HEK293 (cell line): ENCODE measurements at regions not wholly inside any gene's neighbourhood (a gene's known extent, or its start where the extent isn't known, plus 50 kb on each side); places are given as distances from the start of the nearest gene placed in this dataset.

ENCODE experiments used
- HOXD13 ChIP-seq: sonication (generic); formaldehyde crosslinking; IDR thresholded peaks from 2 replicates; pipeline ENCODE4 v1.8.0; 2022; ENCODE audit warnings: missing genetic modification reagents, borderline replicate concordance
- IKZF3 ChIP-seq: fragments of 450-650 bp; IDR thresholded peaks from 2 replicates; pipeline ENCODE4 v1.5.0; 2018; ENCODE audit warnings: missing biosample characterization, mild to moderate bottlenecking, missing genetic modification characterization, moderate library complexity
- KLF7 ChIP-seq: fragments of 450-650 bp; formaldehyde crosslinking; IDR thresholded peaks from 2 replicates; pipeline ENCODE4 v1.5.1; 2016; ENCODE audit warnings: missing biosample characterization, missing genetic modification characterization, borderline replicate concordance
- MYNN ChIP-seq: fragments of 450-650 bp; formaldehyde crosslinking; IDR thresholded peaks from 2 replicates; pipeline ENCODE4 v1.5.1; 2016; ENCODE audit warnings: missing biosample characterization, missing genetic modification characterization, borderline replicate concordance
- OSR2 ChIP-seq: fragments of 450-650 bp; formaldehyde crosslinking; IDR thresholded peaks from 2 replicates; pipeline ENCODE4 v1.5.1; 2016; ENCODE audit warnings: missing biosample characterization, missing genetic modification characterization
- SP2 ChIP-seq: fragments of 450-650 bp; formaldehyde crosslinking; IDR thresholded peaks from 2 replicates; pipeline ENCODE4 v1.5.1; 2016; ENCODE audit warnings: missing biosample characterization, missing genetic modification characterization
- TCF7L2 ChIP-seq: IDR thresholded peaks from 2 replicates; pipeline ENCODE4 v1.6.1; 2011; ENCODE audit warnings: low read depth, mild to moderate bottlenecking, inconsistent platforms, low read length, moderate library complexity, borderline replicate concordance
- ZFP3 ChIP-seq: fragments of 450-650 bp; formaldehyde crosslinking; IDR thresholded peaks from 2 replicates; pipeline ENCODE4 v1.5.1; 2016; ENCODE audit warnings: low read depth, missing biosample characterization, missing genetic modification characterization
- ZFP41 ChIP-seq: fragments of 450-650 bp; formaldehyde crosslinking; IDR thresholded peaks from 2 replicates; pipeline ENCODE4 v1.5.1; 2016; ENCODE audit warnings: missing biosample characterization, missing genetic modification characterization, borderline replicate concordance
- ZFP69B ChIP-seq: fragments of 450-650 bp; formaldehyde crosslinking; IDR thresholded peaks from 2 replicates; pipeline ENCODE4 v1.5.1; 2016; ENCODE audit warnings: missing biosample characterization, missing genetic modification characterization
- ZNF133 ChIP-seq: fragments of 450-650 bp; formaldehyde crosslinking; IDR thresholded peaks from 2 replicates; pipeline ENCODE4 v1.5.1; 2016; ENCODE audit warnings: missing biosample characterization, missing genetic modification characterization
- ZNF155 ChIP-seq: fragments of 450-650 bp; formaldehyde crosslinking; IDR thresholded peaks from 2 replicates; pipeline ENCODE4 v1.5.1; 2016; ENCODE audit warnings: missing biosample characterization, missing genetic modification characterization
- ZNF202 ChIP-seq: fragments of 450-650 bp; formaldehyde crosslinking; IDR thresholded peaks from 2 replicates; pipeline ENCODE4 v1.5.1; 2016; ENCODE audit warnings: missing biosample characterization, missing genetic modification characterization, borderline replicate concordance
- ZNF211 ChIP-seq: fragments of 450-650 bp; formaldehyde crosslinking; IDR thresholded peaks from 2 replicates; pipeline ENCODE4 v1.5.1; 2016; ENCODE audit warnings: low read depth, missing biosample characterization, missing genetic modification characterization
- ZNF23 ChIP-seq: fragments of 450-650 bp; formaldehyde crosslinking; IDR thresholded peaks from 2 replicates; pipeline ENCODE4 v1.5.1; 2016; ENCODE audit warnings: missing biosample characterization, missing genetic modification characterization, borderline replicate concordance
- ZNF266 ChIP-seq: fragments of 450-650 bp; formaldehyde crosslinking; IDR thresholded peaks from 2 replicates; pipeline ENCODE4 v1.5.1; 2016; ENCODE audit warnings: missing biosample characterization, missing genetic modification characterization, low read depth
- ZNF37A ChIP-seq: fragments of 450-650 bp; IDR thresholded peaks from 2 replicates; pipeline ENCODE4 v1.5.1; 2018; ENCODE audit warnings: missing biosample characterization, missing genetic modification characterization
- ZNF426 ChIP-seq: fragments of 450-650 bp; formaldehyde crosslinking; IDR thresholded peaks from 2 replicates; pipeline ENCODE4 v1.5.1; 2017; ENCODE audit warnings: missing biosample characterization, missing genetic modification characterization, mild to moderate bottlenecking, inconsistent platforms, moderate library complexity
- ZNF473 ChIP-seq: fragments of 450-650 bp; formaldehyde crosslinking; IDR thresholded peaks from 2 replicates; pipeline ENCODE4 v1.5.1; 2017; ENCODE audit warnings: missing biosample characterization, missing genetic modification characterization
- ZNF530 ChIP-seq: fragments of 450-650 bp; formaldehyde crosslinking; IDR thresholded peaks from 2 replicates; pipeline ENCODE4 v1.5.1; 2016; ENCODE audit warnings: low read depth, missing biosample characterization, missing genetic modification characterization
- ZNF623 ChIP-seq: fragments of 450-650 bp; formaldehyde crosslinking; IDR thresholded peaks from 2 replicates; pipeline ENCODE4 v1.5.1; 2016; ENCODE audit warnings: missing biosample characterization, missing genetic modification characterization
- ZNF658 ChIP-seq: fragments of 450-650 bp; formaldehyde crosslinking; IDR thresholded peaks from 2 replicates; pipeline ENCODE4; 2016; ENCODE audit warnings: missing biosample characterization, missing genetic modification characterization
- ZNF768 ChIP-seq: fragments of 450-650 bp; formaldehyde crosslinking; IDR thresholded peaks from 2 replicates; pipeline ENCODE4 v1.5.1; 2018; ENCODE audit warnings: missing biosample characterization, mild to moderate bottlenecking, missing genetic modification characterization
- ZNF776 ChIP-seq: fragments of 450-650 bp; formaldehyde crosslinking; IDR thresholded peaks from 2 replicates; pipeline ENCODE4 v1.5.0; 2017; ENCODE audit warnings: missing biosample characterization, missing genetic modification characterization, borderline replicate concordance
- ZNF777 ChIP-seq: fragments of 450-650 bp; formaldehyde crosslinking; IDR thresholded peaks from 2 replicates; pipeline ENCODE4 v1.5.1; 2017; ENCODE audit warnings: missing biosample characterization, missing genetic modification characterization, borderline replicate concordance
- ZSCAN16 ChIP-seq: fragments of 450-650 bp; formaldehyde crosslinking; IDR thresholded peaks from 2 replicates; pipeline ENCODE4 v1.5.1; 2016; ENCODE audit warnings: missing biosample characterization, missing genetic modification characterization
- TF ChIP-seq, protein P1 (sequence below): fragments of 450-650 bp; formaldehyde crosslinking; IDR thresholded peaks from 2 replicates; pipeline ENCODE4 v1.5.1; 2017; ENCODE audit warnings: missing biosample characterization, missing genetic modification characterization
- TF ChIP-seq, protein P2 (sequence below): fragments of 450-650 bp; formaldehyde crosslinking; IDR thresholded peaks from 2 replicates; pipeline ENCODE4 v1.5.1; 2017; ENCODE audit warnings: missing biosample characterization, missing genetic modification characterization
- TF ChIP-seq, protein P3 (sequence below): fragments of 450-650 bp; formaldehyde crosslinking; IDR thresholded peaks from 2 replicates; pipeline ENCODE4 v1.5.1; 2017; ENCODE audit warnings: missing biosample characterization, missing genetic modification characterization
- TF ChIP-seq, protein P4 (sequence below): fragments of 450-650 bp; formaldehyde crosslinking; IDR thresholded peaks from 2 replicates; pipeline ENCODE4 v1.5.1; 2016; ENCODE audit warnings: missing biosample characterization, missing genetic modification characterization
- TF ChIP-seq, protein P5 (sequence below): fragments of 450-650 bp; formaldehyde crosslinking; IDR thresholded peaks from 2 replicates; pipeline ENCODE4 v1.5.1; 2016; ENCODE audit warnings: missing biosample characterization, missing genetic modification characterization
- TF ChIP-seq, protein P6 (sequence below): IDR thresholded peaks from 2 replicates; pipeline ENCODE4 v1.6.1; 2011; ENCODE audit warnings: mild to moderate bottlenecking, low read depth, low read length, borderline replicate concordance
- TF ChIP-seq, protein P7 (sequence below): fragments of 450-650 bp; formaldehyde crosslinking; IDR thresholded peaks from 2 replicates; pipeline ENCODE4 v1.5.1; 2016; ENCODE audit warnings: missing biosample characterization, missing genetic modification characterization

DNA sequence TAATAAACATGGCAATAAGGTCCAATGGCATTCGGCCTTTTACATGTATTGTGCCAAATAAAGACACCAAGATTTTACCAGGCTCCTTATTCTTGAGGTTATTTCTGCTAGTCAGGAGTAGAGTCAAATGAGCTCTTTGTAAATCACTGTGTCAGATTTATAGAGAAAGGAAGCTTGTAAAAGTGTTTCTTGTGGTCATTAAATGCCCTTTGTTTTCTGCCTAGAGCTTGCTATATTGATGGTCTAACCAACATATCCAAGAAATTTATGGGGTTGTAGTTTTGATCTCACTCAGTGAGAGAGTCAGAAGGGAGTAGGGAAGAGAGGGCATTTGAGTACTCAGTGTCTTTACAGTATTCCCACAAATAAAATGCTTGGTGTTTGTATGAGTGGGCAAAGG is 86.2 kb upstream of the FRMPD4 start (continued):
- TF ChIP-seq ZNF530 (tag by site-specific recombination) (no peak), ZNF776 (tag by site-specific recombination) (no peak), ZNF37A (tag by site-specific recombination) (no peak), IKZF3 (tag by site-specific recombination) (peak; percentile 69), ZNF658 (tag by site-specific recombination) (no peak), ZNF211 (tag by site-specific recombination) (no peak), HOXD13 (CRISPR knock-in tag) (no peak), ZNF155 (tag by site-specific recombination) (no peak), ZNF777 (tag by site-specific recombination) (no peak), ZSCAN16 (tag by site-specific recombination) (no peak), ZNF768 (tag by site-specific recombination) (no peak), ZNF426 (tag by site-specific recombination) (no peak), ZNF23 (tag by site-specific recombination) (no peak), ZNF266 (no peak), ZNF623 (no peak), ZFP41 (tag by site-specific recombination) (no peak), ZFP3 (tag by site-specific recombination) (no peak), MYNN (tag by site-specific recombination) (no peak), ZNF202 (tag by site-specific recombination) (no peak), ZNF473 (tag by site-specific recombination) (no peak), OSR2 (tag by site-specific recombination) (peak; percentile 51; the same call in 1 of the 2 replicates), ZFP69B (no peak), SP2 (tag by site-specific recombination) (no peak), TCF7L2 (peak; percentile 72; the same call in 1 of the 2 replicates), KLF7 (tag by site-specific recombination) (no peak), ZNF133 (tag by site-specific recombination) (peak; percentile 25; the same call in 1 of the 2 replicates)
- TF ChIP-seq, protein P1, sequence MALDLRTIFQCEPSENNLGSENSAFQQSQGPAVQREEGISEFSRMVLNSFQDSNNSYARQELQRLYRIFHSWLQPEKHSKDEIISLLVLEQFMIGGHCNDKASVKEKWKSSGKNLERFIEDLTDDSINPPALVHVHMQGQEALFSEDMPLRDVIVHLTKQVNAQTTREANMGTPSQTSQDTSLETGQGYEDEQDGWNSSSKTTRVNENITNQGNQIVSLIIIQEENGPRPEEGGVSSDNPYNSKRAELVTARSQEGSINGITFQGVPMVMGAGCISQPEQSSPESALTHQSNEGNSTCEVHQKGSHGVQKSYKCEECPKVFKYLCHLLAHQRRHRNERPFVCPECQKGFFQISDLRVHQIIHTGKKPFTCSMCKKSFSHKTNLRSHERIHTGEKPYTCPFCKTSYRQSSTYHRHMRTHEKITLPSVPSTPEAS (tag by site-specific recombination): no peak
- TF ChIP-seq, protein P2, sequence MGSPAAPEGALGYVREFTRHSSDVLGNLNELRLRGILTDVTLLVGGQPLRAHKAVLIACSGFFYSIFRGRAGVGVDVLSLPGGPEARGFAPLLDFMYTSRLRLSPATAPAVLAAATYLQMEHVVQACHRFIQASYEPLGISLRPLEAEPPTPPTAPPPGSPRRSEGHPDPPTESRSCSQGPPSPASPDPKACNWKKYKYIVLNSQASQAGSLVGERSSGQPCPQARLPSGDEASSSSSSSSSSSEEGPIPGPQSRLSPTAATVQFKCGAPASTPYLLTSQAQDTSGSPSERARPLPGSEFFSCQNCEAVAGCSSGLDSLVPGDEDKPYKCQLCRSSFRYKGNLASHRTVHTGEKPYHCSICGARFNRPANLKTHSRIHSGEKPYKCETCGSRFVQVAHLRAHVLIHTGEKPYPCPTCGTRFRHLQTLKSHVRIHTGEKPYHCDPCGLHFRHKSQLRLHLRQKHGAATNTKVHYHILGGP (tag by site-specific recombination): peak; percentile 81
- TF ChIP-seq, protein P3, sequence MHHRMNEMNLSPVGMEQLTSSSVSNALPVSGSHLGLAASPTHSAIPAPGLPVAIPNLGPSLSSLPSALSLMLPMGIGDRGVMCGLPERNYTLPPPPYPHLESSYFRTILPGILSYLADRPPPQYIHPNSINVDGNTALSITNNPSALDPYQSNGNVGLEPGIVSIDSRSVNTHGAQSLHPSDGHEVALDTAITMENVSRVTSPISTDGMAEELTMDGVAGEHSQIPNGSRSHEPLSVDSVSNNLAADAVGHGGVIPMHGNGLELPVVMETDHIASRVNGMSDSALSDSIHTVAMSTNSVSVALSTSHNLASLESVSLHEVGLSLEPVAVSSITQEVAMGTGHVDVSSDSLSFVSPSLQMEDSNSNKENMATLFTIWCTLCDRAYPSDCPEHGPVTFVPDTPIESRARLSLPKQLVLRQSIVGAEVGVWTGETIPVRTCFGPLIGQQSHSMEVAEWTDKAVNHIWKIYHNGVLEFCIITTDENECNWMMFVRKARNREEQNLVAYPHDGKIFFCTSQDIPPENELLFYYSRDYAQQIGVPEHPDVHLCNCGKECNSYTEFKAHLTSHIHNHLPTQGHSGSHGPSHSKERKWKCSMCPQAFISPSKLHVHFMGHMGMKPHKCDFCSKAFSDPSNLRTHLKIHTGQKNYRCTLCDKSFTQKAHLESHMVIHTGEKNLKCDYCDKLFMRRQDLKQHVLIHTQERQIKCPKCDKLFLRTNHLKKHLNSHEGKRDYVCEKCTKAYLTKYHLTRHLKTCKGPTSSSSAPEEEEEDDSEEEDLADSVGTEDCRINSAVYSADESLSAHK (tag by site-specific recombination): peak; percentile 81
- TF ChIP-seq, protein P4, sequence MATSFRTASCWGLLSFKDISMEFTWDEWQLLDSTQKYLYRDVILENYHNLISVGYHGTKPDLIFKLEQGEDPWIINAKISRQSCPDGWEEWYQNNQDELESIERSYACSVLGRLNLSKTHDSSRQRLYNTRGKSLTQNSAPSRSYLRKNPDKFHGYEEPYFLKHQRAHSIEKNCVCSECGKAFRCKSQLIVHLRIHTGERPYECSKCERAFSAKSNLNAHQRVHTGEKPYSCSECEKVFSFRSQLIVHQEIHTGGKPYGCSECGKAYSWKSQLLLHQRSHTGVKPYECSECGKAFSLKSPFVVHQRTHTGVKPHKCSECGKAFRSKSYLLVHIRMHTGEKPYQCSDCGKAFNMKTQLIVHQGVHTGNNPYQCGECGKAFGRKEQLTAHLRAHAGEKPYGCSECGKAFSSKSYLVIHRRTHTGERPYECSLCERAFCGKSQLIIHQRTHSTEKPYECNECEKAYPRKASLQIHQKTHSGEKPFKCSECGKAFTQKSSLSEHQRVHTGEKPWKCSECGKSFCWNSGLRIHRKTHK (tag by site-specific recombination): no peak
- TF ChIP-seq, protein P5, sequence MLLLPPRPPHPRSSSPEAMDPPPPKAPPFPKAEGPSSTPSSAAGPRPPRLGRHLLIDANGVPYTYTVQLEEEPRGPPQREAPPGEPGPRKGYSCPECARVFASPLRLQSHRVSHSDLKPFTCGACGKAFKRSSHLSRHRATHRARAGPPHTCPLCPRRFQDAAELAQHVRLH (tag by site-specific recombination): peak; percentile 63; the same call in 1 of the 2 replicates
- TF ChIP-seq, protein P6, sequence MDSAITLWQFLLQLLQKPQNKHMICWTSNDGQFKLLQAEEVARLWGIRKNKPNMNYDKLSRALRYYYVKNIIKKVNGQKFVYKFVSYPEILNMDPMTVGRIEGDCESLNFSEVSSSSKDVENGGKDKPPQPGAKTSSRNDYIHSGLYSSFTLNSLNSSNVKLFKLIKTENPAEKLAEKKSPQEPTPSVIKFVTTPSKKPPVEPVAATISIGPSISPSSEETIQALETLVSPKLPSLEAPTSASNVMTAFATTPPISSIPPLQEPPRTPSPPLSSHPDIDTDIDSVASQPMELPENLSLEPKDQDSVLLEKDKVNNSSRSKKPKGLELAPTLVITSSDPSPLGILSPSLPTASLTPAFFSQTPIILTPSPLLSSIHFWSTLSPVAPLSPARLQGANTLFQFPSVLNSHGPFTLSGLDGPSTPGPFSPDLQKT: no peak
- TF ChIP-seq, protein P7, sequence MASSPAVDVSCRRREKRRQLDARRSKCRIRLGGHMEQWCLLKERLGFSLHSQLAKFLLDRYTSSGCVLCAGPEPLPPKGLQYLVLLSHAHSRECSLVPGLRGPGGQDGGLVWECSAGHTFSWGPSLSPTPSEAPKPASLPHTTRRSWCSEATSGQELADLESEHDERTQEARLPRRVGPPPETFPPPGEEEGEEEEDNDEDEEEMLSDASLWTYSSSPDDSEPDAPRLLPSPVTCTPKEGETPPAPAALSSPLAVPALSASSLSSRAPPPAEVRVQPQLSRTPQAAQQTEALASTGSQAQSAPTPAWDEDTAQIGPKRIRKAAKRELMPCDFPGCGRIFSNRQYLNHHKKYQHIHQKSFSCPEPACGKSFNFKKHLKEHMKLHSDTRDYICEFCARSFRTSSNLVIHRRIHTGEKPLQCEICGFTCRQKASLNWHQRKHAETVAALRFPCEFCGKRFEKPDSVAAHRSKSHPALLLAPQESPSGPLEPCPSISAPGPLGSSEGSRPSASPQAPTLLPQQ: peak; percentile 41
